ENCODE measurements at regions not wholly inside any gene's neighbourhood (a gene's known extent, or its start where the extent isn't known, plus 50 kb on each side); places are given as distances from the start of the nearest gene placed in this dataset.

- no peaks in the 10 kb centered on the region for H3K4me1 ChIP-seq (ENCODE audit: control insufficient read depth in 2 of 2, insufficient read depth in 2 of 2, low read length in 2 of 2)
- H3K4me3 ChIP-seq (ENCODE audit: control extremely low read depth in 1 of 5, extremely low read depth in 1 of 5, insufficient read depth in 1 of 5, low read depth in 2 of 5, low read length in 4 of 5): no peak overlapping the region
- H3K27me3 ChIP-seq (replicated peaks in 1 of 4; ENCODE audit: control extremely low read depth in 1 of 4, control insufficient read depth in 3 of 4, insufficient read depth in 4 of 4, low read length in 3 of 4): no peaks in the 10 kb centered on the region
- H3K36me3 ChIP-seq (replicated peaks in 1 of 2; ENCODE audit: control extremely low read depth in 1 of 2, control insufficient read depth in 1 of 2, extremely low read depth in 1 of 2, insufficient read depth in 2 of 2, low read length in 1 of 2): no peaks in the 10 kb centered on the region
- H3K9me3 ChIP-seq (ENCODE audit: control extremely low read depth in 1 of 3, control insufficient read depth in 2 of 3, insufficient read depth in 1 of 3, low read length in 2 of 3): peaks cover 0 to 3% (median 0%) of the 10 kb centered on the region in 3 donors
- Mint-ChIP-seq H3K27ac (no peak overlapping the region), H3K9me3 (ENCODE audit: insufficient read depth) (no peaks in the 10 kb centered on the region), H3K4me1 (no peaks in the 10 kb centered on the region), H3K27me3 (no peaks in the 10 kb centered on the region), H3K4me3 (no peak overlapping the region)
- ATAC-seq (ENCODE audit: low read depth) (no peak), DNase-seq (no peak)
- H3K79me2 ChIP-seq (ENCODE audit: control insufficient read depth, insufficient read depth, low read length): no peaks in the 10 kb centered on the region
- H3K27ac ChIP-seq (ENCODE audit: low read length in 2 of 2): no peak overlapping the region
- ChIA-PET CTCF (no interaction called here), POLR2A (no interaction called here)
- no CpG with 5 or more reads among the region's 3 CpGs for WGBS (ENCODE audit: insufficient coverage)
- H3K4me2 ChIP-seq (replicated peaks; ENCODE audit: low read depth, low read length, poor library complexity, severe bottlenecking): no peak overlapping the region
- H4K20me1 ChIP-seq (ENCODE audit: control insufficient read depth, insufficient read depth, low read length, poor library complexity, severe bottlenecking): no peaks in the 10 kb centered on the region
- TF ChIP-seq EZH2 (IDR thresholded peaks at IDR 0.05; ENCODE audit: borderline replicate concordance, insufficient read depth, low read depth, low read length, poor library complexity, severe bottlenecking): no peak
- no peak for TF ChIP-seq CTCF (IDR thresholded peaks at IDR 0.05)
- H2AFZ ChIP-seq (ENCODE audit: insufficient read depth, low read depth, low read length, poor library complexity, severe bottlenecking): no peak overlapping the region
- intact Hi-C loops (cut with micrococcal nuclease): no loop called here
- no peak overlapping the region for H3K9ac ChIP-seq (ENCODE audit: low read length)
Measured at GRCh38 chr4:158065176-158065575, 107.6 kb downstream of the GASK1B start.

GRCh38 chr4:158056689-158057245 lies 116.1 kb downstream of the GASK1B start:
- Histone ChIP-seq H3K9ac (ENCODE audit: low read length) (no peak overlapping the region), H3K79me2 (ENCODE audit: control insufficient read depth, insufficient read depth, low read length) (no peaks in the 10 kb centered on the region), H4K20me1 (ENCODE audit: control insufficient read depth, insufficient read depth, low read length, poor library complexity, severe bottlenecking) (no peaks in the 10 kb centered on the region), H3K36me3 (replicated peaks in 1 of 2; ENCODE audit: control extremely low read depth in 1 of 2, control insufficient read depth in 1 of 2, extremely low read depth in 1 of 2, insufficient read depth in 2 of 2, low read length in 1 of 2) (no peaks in the 10 kb centered on the region), H2AFZ (ENCODE audit: insufficient read depth, low read depth, low read length, poor library complexity, severe bottlenecking) (no peak overlapping the region), H3K4me2 (replicated peaks; ENCODE audit: low read depth, low read length, poor library complexity, severe bottlenecking) (no peak overlapping the region), H3K27ac (ENCODE audit: low read length in 2 of 2) (no peak overlapping the region), H3K4me1 (ENCODE audit: control insufficient read depth in 2 of 2, insufficient read depth in 2 of 2, low read length in 2 of 2) (no peaks in the 10 kb centered on the region), H3K4me3 (ENCODE audit: control extremely low read depth in 1 of 5, extremely low read depth in 1 of 5, insufficient read depth in 1 of 5, low read depth in 2 of 5, low read length in 4 of 5) (no peak overlapping the region), H3K9me3 (ENCODE audit: control extremely low read depth in 1 of 3, control insufficient read depth in 2 of 3, insufficient read depth in 1 of 3, low read length in 2 of 3) (peaks cover 0 to 1% (median 0%) of the 10 kb centered on the region in 3 donors), H3K27me3 (replicated peaks in 1 of 4; ENCODE audit: control extremely low read depth in 1 of 4, control insufficient read depth in 3 of 4, insufficient read depth in 4 of 4, low read length in 3 of 4) (no peaks in the 10 kb centered on the region)
- ATAC-seq (ENCODE audit: low read depth): no peak
- ChIA-PET POLR2A (no interaction called here), CTCF (no interaction called here)
- Mint-ChIP-seq H3K27ac (no peak overlapping the region), H3K27me3 (no peaks in the 10 kb centered on the region), H3K4me1 (no peaks in the 10 kb centered on the region), H3K9me3 (ENCODE audit: insufficient read depth) (no peaks in the 10 kb centered on the region), H3K4me3 (no peak overlapping the region)
- intact Hi-C loops (cut with micrococcal nuclease): no loop called here
- TF ChIP-seq EZH2 (IDR thresholded peaks at IDR 0.05; ENCODE audit: borderline replicate concordance, insufficient read depth, low read depth, low read length, poor library complexity, severe bottlenecking) (no peak), CTCF (IDR thresholded peaks at IDR 0.05) (no peak)
- no peak for DNase-seq

Data from B cell (primary cell).